ENCODE measurements at regions not wholly inside any gene's neighbourhood (a gene's known extent, or its start where the extent isn't known, plus 50 kb on each side); places are given as distances from the start of the nearest gene placed in this dataset.

GRCh38 chr6:90654166-90654565 is 67.3 kb upstream of the MAP3K7 start:
- DNase-seq (ENCODE audit: low read depth in 2 of 2) = no peak

- no peak for DNase-seq (ENCODE audit: low read depth in 2 of 2)
Measured at GRCh38 chr6:90653750-90654149, 66.9 kb upstream of the MAP3K7 start.

- DNase-seq (ENCODE audit: low read depth in 2 of 2) = no peak
Measured at GRCh38 chr6:90650041-90650940, 63.4 kb upstream of the MAP3K7 start.

- no peak for DNase-seq (ENCODE audit: low read depth in 2 of 2)
Measured at GRCh38 chr6:90648873-90649272, 62.0 kb upstream of the MAP3K7 start.

- DNase-seq (ENCODE audit: low read depth in 2 of 2) = no peak
Measured at GRCh38 chr6:90646940-90647339, 60.1 kb upstream of the MAP3K7 start.

GRCh38 chr6:90645634-90646033 is 58.8 kb upstream of the MAP3K7 start:
- DNase-seq (ENCODE audit: low read depth in 2 of 2) = no peak

GRCh38 chr6:90644492-90644891 is 57.6 kb upstream of the MAP3K7 start:
- DNase-seq (ENCODE audit: low read depth in 2 of 2) = no peak

GRCh38 chr6:90643381-90643780 is 56.5 kb upstream of the MAP3K7 start:
- DNase-seq (ENCODE audit: low read depth in 2 of 2) = no peak

GRCh38 chr6:90637320-90637719 is 50.4 kb upstream of the MAP3K7 start:
- no peak for DNase-seq (ENCODE audit: low read depth in 2 of 2)
